Right ventricle myocardium superior (tissue), 1 donor: ENCODE measurements at regions not wholly inside any gene's neighbourhood (a gene's known extent, or its start where the extent isn't known, plus 50 kb on each side); places are given as distances from the start of the nearest gene placed in this dataset.
"Not testable (repeated sequence)": the region's sequence is repeated elsewhere in the genome, so short reads cannot be mapped to it uniquely, and the experiment has no call there.

Experiments used
- ATAC-seq: fragments of 200-7000 bp; cut with Tn5 transposase; one replicate; pipeline ENCODE4 v1.9.1; 2020; ENCODE audit warnings: mild to moderate bottlenecking; ENCODE audit not compliant: poor library complexity
- DNase-seq: peaks from one replicate; pipeline ENCODE4 v3.0.0-alpha.2; 2020
- intact Hi-C: fragments of 100-400 bp; cut with DNase I; formaldehyde crosslinking; loops from one replicate; pipeline ENCODE4 v1.11.2; 2022
- donor health status: DM: no; HTN: yes; CAD: no; lungs with severe emphysema.

DNA sequence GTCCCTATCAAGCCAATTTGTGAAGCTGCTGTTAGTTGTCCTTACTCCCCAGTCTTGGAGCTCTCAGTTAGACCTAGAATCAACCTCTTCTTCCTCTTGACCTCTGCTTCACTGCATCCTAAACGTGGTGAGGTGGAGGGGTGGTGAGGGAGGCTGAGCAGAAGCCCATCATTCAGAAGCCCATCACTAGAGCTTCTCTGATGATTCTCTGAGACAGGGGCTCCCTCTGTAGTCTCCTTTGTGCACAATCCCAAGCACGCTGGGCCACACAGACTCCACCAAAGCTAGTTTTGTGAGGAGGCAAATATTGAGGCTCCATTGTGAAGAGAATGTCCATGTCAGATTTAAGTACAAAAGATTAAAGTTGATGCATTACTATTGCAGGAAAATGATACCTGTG, 163.8 kb upstream of the PRSS1 start:
- no peak for ATAC-seq
- intact Hi-C loops = no loop called here
- DNase-seq = no peak

DNA sequence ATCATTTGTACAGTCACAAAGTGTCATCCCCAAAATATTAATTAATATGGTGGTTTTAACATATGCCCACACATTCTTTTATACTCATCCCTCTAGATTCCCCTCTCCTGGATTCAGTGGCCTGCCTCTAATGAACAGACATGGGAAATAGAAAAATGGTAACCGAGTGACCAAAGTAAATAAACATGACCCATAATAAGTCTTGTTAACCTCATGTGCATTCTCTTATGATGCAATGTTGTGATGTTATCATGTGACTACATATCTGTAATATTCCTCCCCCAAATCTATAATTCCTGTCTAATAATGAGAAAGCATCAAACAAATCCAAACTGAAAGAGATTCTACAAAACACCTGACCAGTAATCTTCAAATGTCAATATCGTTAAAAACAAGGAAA, 164.5 kb upstream of the PRSS1 start:
- intact Hi-C loops = no loop called here
- no peak for DNase-seq
- no peak for ATAC-seq

DNA sequence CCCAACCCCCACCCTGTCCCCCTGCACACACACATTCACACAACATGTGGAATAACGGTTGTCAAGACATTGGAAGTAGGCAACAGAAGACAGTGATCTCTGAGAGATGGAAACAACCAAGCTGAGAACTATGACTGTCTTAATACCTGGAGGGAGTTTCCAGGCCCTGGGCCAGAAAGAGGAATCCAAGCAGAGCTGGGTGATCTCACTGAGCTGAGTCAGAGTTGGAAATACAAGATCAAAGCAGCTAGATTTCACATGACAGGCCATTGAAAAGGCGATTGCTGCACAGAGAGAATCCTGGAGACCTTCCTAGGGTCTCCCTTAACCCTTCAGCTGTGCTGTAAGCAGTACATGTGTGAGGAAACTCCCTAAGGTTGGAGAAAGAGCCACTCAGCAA, 165.8 kb upstream of the PRSS1 start:
- intact Hi-C loops = no loop called here
- ATAC-seq (no peak), DNase-seq (no peak)

GRCh38 chr7:142582351-142582750, 166.9 kb upstream of the PRSS1 start:
- DNase-seq = no peak
- no peak for ATAC-seq
- intact Hi-C loops = no loop called here

GRCh38 chr7:142581341-142581740, 167.9 kb upstream of the PRSS1 start:
- DNase-seq (no peak), ATAC-seq (no peak)
- intact Hi-C loops = no loop called here

GRCh38 chr7:142579946-142580345, 169.3 kb upstream of the PRSS1 start:
- ATAC-seq (no peak), DNase-seq (no peak)
- intact Hi-C loops = no loop called here

- intact Hi-C loops, ATAC-seq, DNase-seq: not testable (repeated sequence)
These were observed 173.9 kb upstream of the PRSS1 start for GRCh38 chr7:142575351-142575750.

DNA sequence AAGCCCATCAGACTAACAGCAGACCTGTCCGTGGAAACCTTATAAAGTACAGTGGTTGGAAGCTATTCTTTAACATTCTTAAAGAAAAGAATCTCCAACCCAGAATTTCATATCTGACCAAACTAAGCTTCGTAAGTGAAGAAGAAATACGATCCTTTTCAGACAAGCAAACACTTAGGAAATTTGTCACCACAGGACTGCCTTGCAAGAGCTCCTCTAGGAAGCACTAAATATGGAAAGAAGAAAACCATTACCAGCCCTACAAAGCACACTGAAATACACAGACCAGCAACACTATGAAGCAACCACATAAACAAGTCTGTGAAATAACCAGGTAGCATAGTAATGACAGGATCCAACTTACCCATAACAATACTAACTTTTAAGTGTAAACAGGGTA, 177.7 kb upstream of the PRSS1 start:
- no peak for ATAC-seq
- no peak for DNase-seq
- intact Hi-C loops = no loop called here

GRCh38 chr7:142569851-142570250, 179.4 kb upstream of the PRSS1 start:
- ATAC-seq (no peak), DNase-seq (no peak)
- intact Hi-C loops = no loop called here

DNA sequence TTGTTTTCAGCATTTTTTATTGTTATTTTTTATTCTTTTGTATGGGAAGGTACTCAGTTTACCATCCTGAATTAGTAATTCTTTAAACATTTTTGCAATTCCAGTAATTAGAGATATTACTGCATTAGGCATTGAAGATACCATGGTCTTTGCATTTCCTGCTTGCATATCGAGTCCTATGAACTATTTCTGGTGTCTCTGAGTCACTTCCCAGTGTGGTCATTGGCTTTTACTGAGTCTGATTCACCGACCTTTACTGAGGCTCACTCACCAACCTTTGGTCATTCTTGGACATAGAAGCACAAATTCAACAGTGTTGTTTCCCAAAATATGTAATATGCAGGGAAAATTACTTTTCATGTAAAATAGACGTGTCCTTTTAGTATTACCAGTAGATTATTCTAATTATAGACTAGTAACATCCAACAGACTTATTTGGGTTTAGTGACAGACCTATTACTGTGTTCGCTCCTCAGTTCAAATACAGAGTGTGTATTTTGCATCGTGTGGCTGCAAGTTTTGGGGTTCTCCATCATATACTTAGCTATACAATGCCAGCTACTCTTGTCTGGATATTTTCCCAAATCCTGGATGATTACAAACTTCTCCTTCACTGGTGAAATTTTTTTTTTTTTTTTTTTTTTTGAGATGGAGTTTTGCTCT, 180.7 kb upstream of the PRSS1 start:
- intact Hi-C loops = no loop called here
- DNase-seq (no peak), ATAC-seq (no peak)

GRCh38 chr7:142567201-142568075, 181.8 kb upstream of the PRSS1 start:
- ATAC-seq (no peak), DNase-seq (no peak)
- intact Hi-C loops = no loop called here

DNA sequence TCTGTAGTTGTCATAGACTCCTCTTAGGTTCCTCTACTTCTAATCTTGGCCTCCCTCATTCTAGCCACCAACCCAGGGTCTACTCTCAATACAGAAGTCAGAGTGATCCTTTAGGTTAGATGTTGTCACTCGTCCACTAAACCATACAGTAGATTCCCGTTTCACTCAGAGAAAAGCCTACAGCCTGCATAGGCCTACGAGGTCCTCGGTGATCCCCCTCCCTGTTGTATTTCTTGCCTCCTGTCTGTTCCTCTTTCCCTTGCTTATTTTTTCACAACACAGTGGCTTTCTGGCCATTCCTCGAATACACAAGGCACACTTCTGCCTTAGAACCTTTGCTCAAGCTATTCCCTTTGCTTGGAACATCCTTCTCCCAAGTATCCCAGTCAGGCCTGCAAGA, 183.0 kb upstream of the PRSS1 start:
- DNase-seq (no peak), ATAC-seq (no peak)
- intact Hi-C loops = no loop called here

- ATAC-seq, DNase-seq, intact Hi-C loops: not testable (repeated sequence)
These were observed 185.1 kb upstream of the PRSS1 start for GRCh38 chr7:142564125-142564524.

- DNase-seq (no peak), ATAC-seq (no peak)
- intact Hi-C loops = no loop called here
These were observed 185.8 kb upstream of the PRSS1 start for GRCh38 chr7:142563470-142563869.

GRCh38 chr7:142562688-142563087, 186.6 kb upstream of the PRSS1 start:
- ATAC-seq = no peak
- intact Hi-C loops = no loop called here
- DNase-seq = no peak

DNA sequence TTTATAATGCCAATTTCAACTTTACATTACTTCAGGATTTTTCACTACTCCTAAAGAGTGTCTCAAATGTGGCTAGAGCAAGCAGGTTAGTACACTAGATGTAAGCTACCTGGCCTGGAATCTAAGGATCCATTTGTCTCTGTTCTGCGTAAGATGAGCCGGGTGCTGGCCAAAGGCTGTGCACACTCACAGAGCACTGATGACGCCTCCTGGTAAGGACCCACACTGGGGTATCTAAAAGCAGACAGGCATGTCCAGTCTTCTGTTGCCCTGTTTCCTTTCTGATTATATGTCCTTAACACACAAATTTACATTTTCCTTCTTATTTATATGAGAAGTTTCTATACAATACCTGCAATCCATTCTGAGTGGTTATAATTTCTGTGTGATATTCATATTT, 187.9 kb upstream of the PRSS1 start:
- DNase-seq, ATAC-seq, intact Hi-C loops: not testable (repeated sequence)

DNA sequence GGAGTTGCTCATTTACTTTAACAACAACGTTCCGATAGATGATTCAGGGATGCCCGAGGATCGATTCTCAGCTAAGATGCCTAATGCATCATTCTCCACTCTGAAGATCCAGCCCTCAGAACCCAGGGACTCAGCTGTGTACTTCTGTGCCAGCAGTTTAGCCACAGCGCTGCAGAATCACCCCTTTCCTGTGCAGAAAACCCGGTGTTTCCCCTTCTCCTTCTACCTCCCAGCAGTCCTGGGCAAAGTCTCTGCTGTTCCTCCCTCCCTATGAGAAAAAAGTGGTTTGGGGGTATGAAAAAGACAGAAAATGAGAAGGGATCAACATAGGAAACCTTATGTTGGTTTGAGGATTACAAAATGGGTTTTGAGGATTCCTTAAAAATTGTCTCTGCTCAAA, 188.5 kb upstream of the PRSS1 start:
- ATAC-seq, DNase-seq, intact Hi-C loops: not testable (repeated sequence)

GRCh38 chr7:142560166-142560565, 189.1 kb upstream of the PRSS1 start:
- no peak for DNase-seq
- ATAC-seq = no peak
- intact Hi-C loops = no loop called here

- intact Hi-C loops = no loop called here
- ATAC-seq (no peak), DNase-seq (no peak)
These were observed 191.2 kb upstream of the PRSS1 start for GRCh38 chr7:142557971-142558582.

- intact Hi-C loops = no loop called here
- DNase-seq = peak; percentile 54
- peak; percentile 58 for ATAC-seq
These were observed 192.5 kb upstream of the PRSS1 start for GRCh38 chr7:142556740-142557139.
